Tibial nerve (tissue), 4 donors: ENCODE measurements at regions not wholly inside any gene's neighbourhood (a gene's known extent, or its start where the extent isn't known, plus 50 kb on each side); places are given as distances from the start of the nearest gene placed in this dataset.

Experiments
- CTCF ChIP-seq, 5 experiments: fragments of 200-600 bp in 3 of 5; fragments of 450-650 bp in 2 of 5; sonication (generic) in 3 of 5; IDR thresholded peaks; one replicate each; pipeline ENCODE4 v1.5.1; 2016 to 2019; ENCODE audit warnings: antibody characterized with exemption in 5 of 5, mild to moderate bottlenecking in 3 of 5, moderate library complexity in 2 of 5
- EP300 ChIP-seq, 2 donors: sonication (generic); formaldehyde crosslinking; IDR thresholded peaks; one replicate each; pipeline ENCODE4 v1.6.1; 2017; ENCODE audit warnings: antibody characterized with exemption in 2 of 2, mild to moderate bottlenecking in 1 of 2

DNA sequence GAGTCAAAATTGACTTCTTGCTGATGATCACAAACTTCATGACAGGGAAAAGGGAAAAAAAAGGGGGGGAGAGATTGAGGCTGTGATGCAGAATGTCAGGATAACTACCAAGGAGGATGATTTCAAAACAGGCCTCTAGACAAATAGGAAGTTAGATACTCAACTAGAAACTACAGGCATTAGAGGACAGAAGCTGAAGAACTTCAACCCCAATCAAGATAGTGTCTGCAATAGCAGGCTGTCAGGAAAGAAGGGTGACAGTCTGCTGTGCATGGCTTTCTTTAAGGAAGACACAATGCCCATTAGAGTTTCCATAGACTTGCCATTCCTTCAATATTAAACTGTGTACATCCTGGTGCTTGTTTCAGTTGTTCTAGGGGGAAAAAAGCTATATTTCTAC is 257.2 kb downstream of the TTLL7 start:
- no peak for TF ChIP-seq CTCF (IDR thresholded peaks at IDR 0.05)
- TF ChIP-seq EP300 (IDR thresholded peaks at IDR 0.05) = no peak
